ENCODE measurements at regions not wholly inside any gene's neighbourhood (a gene's known extent, or its start where the extent isn't known, plus 50 kb on each side); places are given as distances from the start of the nearest gene placed in this dataset.

GRCh38 chr9:73743826-73744225 is 592.2 kb downstream of the ANXA1 start:
- Mint-ChIP-seq H3K27me3 (ENCODE audit: low read depth) (no peaks in the 10 kb centered on the region), H3K9me3 (peaks cover 24% of the 10 kb centered on the region), H3K36me3 (no peaks in the 10 kb centered on the region), H3K27ac (no peak overlapping the region), H3K4me3 (no peak overlapping the region), H3K4me1 (no peaks in the 10 kb centered on the region)
- TF ChIP-seq CTCF (IDR thresholded peaks at IDR 0.05; ENCODE audit: unreplicated experiment), result no peak
- no peak for DNase-seq (ENCODE audit: low spot score in 2 of 2, unreplicated experiment in 2 of 2)

- no peaks in the 10 kb centered on the region for H3K4me1 Mint-ChIP-seq
These were observed 593.9 kb downstream of the ANXA1 start for GRCh38 chr9:73745598-73745997.

GRCh38 chr9:73753171-73753570 is 601.5 kb downstream of the ANXA1 start:
- Mint-ChIP-seq H3K27ac (no peak overlapping the region), H3K9me3 (peaks cover 11% of the 10 kb centered on the region), H3K4me3 (no peak overlapping the region), H3K4me1 (no peaks in the 10 kb centered on the region), H3K27me3 (ENCODE audit: low read depth) (peaks cover 3% of the 10 kb centered on the region), H3K36me3 (no peaks in the 10 kb centered on the region)
- no peak for TF ChIP-seq CTCF (IDR thresholded peaks at IDR 0.05; ENCODE audit: unreplicated experiment)
- no peak for DNase-seq (ENCODE audit: low spot score in 2 of 2, unreplicated experiment in 2 of 2)

More at GRCh38 chr9:73745598-73745997, 593.9 kb downstream of the ANXA1 start:
- Mint-ChIP-seq H3K27me3 (ENCODE audit: low read depth) (no peaks in the 10 kb centered on the region), H3K4me3 (no peak overlapping the region), H3K9me3 (peaks cover 30% of the 10 kb centered on the region), H3K36me3 (no peaks in the 10 kb centered on the region), H3K27ac (no peak overlapping the region)
- no peak for DNase-seq (ENCODE audit: low spot score in 2 of 2, unreplicated experiment in 2 of 2)
- no peak for TF ChIP-seq CTCF (IDR thresholded peaks at IDR 0.05; ENCODE audit: unreplicated experiment)

GRCh38 chr9:73761905-73762304 is 610.2 kb downstream of the ANXA1 start:
- Mint-ChIP-seq H3K9me3 (peaks cover 4% of the 10 kb centered on the region), H3K4me1 (no peaks in the 10 kb centered on the region), H3K36me3 (no peaks in the 10 kb centered on the region), H3K27me3 (ENCODE audit: low read depth) (peaks cover 3% of the 10 kb centered on the region), H3K27ac (no peak overlapping the region), H3K4me3 (no peak overlapping the region)
- no peak for DNase-seq (ENCODE audit: low spot score in 2 of 2, unreplicated experiment in 2 of 2)
- no peak for TF ChIP-seq CTCF (IDR thresholded peaks at IDR 0.05; ENCODE audit: unreplicated experiment)

- Mint-ChIP-seq H3K36me3 (no peaks in the 10 kb centered on the region), H3K27ac (no peak overlapping the region), H3K9me3 (no peaks in the 10 kb centered on the region), H3K4me3 (no peak overlapping the region), H3K27me3 (ENCODE audit: low read depth) (no peaks in the 10 kb centered on the region), H3K4me1 (no peaks in the 10 kb centered on the region)
- DNase-seq (ENCODE audit: low spot score in 2 of 2, unreplicated experiment in 2 of 2), result no peak
- no peak for TF ChIP-seq CTCF (IDR thresholded peaks at IDR 0.05; ENCODE audit: unreplicated experiment)
These were observed 622.2 kb downstream of the ANXA1 start for GRCh38 chr9:73773896-73774295.

GRCh38 chr9:73775757-73776156 is 624.1 kb downstream of the ANXA1 start:
- Mint-ChIP-seq H3K4me3 (no peak overlapping the region), H3K27ac (no peak overlapping the region), H3K36me3 (no peaks in the 10 kb centered on the region), H3K9me3 (no peaks in the 10 kb centered on the region), H3K4me1 (no peaks in the 10 kb centered on the region), H3K27me3 (ENCODE audit: low read depth) (no peaks in the 10 kb centered on the region)
- no peak for DNase-seq (ENCODE audit: low spot score in 2 of 2, unreplicated experiment in 2 of 2)
- no peak for TF ChIP-seq CTCF (IDR thresholded peaks at IDR 0.05; ENCODE audit: unreplicated experiment)
